Calu3 (cell line): ENCODE measurements at regions not wholly inside any gene's neighbourhood (a gene's known extent, or its start where the extent isn't known, plus 50 kb on each side); places are given as distances from the start of the nearest gene placed in this dataset.

Experiments
- BruUV-seq: library from RNA; stranded (reverse); fragments of 400-500 nt; replicated peaks from 2 replicates; lab custom pipeline; 2021; lab: Mats Ljungman, UMichigan
- CTCF ChIA-PET: fragments of 300-600 bp; sonication (Branson Sonifier 250); formaldehyde crosslinking; loops from one replicate; lab custom pipeline; 2022; ENCODE audit warnings: antibody characterized with exemption; lab: Charles Lee
- DNase-seq: peaks from one replicate; pipeline ENCODE4 v3.0.0; 2022
- H3K27ac Mint-ChIP-seq: one replicate; pipeline ENCODE4 v1.8.0; 2022; ENCODE audit warnings: mixed read lengths; ENCODE audit not compliant: unreplicated experiment
- H3K27me3 Mint-ChIP-seq: one replicate; pipeline ENCODE4 v1.8.0; 2022; ENCODE audit warnings: mixed read lengths; ENCODE audit not compliant: unreplicated experiment
- H3K36me3 Mint-ChIP-seq: one replicate; pipeline ENCODE4 v1.8.0; 2022; ENCODE audit warnings: mild to moderate bottlenecking, moderate library complexity, mixed read lengths; ENCODE audit not compliant: insufficient read depth, unreplicated experiment
- H3K4me1 Mint-ChIP-seq: one replicate; pipeline ENCODE4 v1.8.0; 2022; ENCODE audit warnings: mild to moderate bottlenecking, low read depth, mixed read lengths; ENCODE audit not compliant: unreplicated experiment
- H3K4me3 Mint-ChIP-seq: one replicate; pipeline ENCODE4 v1.8.0; 2022; ENCODE audit warnings: mild to moderate bottlenecking, low read depth, moderate library complexity, mixed read lengths; ENCODE audit not compliant: unreplicated experiment
- H3K9me3 Mint-ChIP-seq: one replicate; pipeline ENCODE4 v1.8.0; 2022; ENCODE audit warnings: low read depth, mixed read lengths; ENCODE audit not compliant: unreplicated experiment
- CTCF ChIP-seq: fragments of 200-600 bp; IDR thresholded peaks from one replicate; pipeline ENCODE4 v1.8.0; 2022; ENCODE audit warnings: antibody characterized with exemption; ENCODE audit not compliant: unreplicated experiment
- intact Hi-C: fragments of 100-400 bp; cut with micrococcal nuclease; formaldehyde crosslinking; loops from one replicate; pipeline ENCODE4 v1.10.0; 2022; ENCODE audit not compliant: unreplicated experiment

GRCh38 chr2:122003196-122003940 lies 247.9 kb downstream of the TSN start:
- no peak for DNase-seq
- H3K4me3 Mint-ChIP-seq, result no peak overlapping the region
- CTCF ChIA-PET, result no interaction called here
- no peak for TF ChIP-seq CTCF
- no peaks in the 10 kb centered on the region for H3K36me3 Mint-ChIP-seq
- no peaks in the 10 kb centered on the region for H3K4me1 Mint-ChIP-seq
- no TSS peak for BruUV-seq
- intact Hi-C loops, result no loop called here
- H3K27ac Mint-ChIP-seq, result no peak overlapping the region
- peaks cover 60% of the 10 kb centered on the region for H3K27me3 Mint-ChIP-seq
- H3K9me3 Mint-ChIP-seq, result no peaks in the 10 kb centered on the region

GRCh38 chr2:122007126-122007525 lies 251.7 kb downstream of the TSN start:
- Mint-ChIP-seq H3K27me3 (peaks cover 75% of the 10 kb centered on the region), H3K4me3 (no peak overlapping the region), H3K36me3 (peaks cover 4% of the 10 kb centered on the region), H3K4me1 (no peaks in the 10 kb centered on the region), H3K27ac (no peak overlapping the region), H3K9me3 (no peaks in the 10 kb centered on the region)
- DNase-seq, result no peak
- no peak for TF ChIP-seq CTCF
- BruUV-seq, result no TSS peak
- intact Hi-C loops, result no loop called here
- CTCF ChIA-PET, result interaction anchor here (1.3 kb wide), 1 partner anchor 11 kb away, joined by 3 read pairs; no protein-coding TSS in a partner anchor

GRCh38 chr2:122007577-122007976 lies 252.1 kb downstream of the TSN start:
- BruUV-seq, result no TSS peak
- H3K4me1 Mint-ChIP-seq, result no peaks in the 10 kb centered on the region

GRCh38 chr2:122009561-122009960 lies 254.1 kb downstream of the TSN start:
- Mint-ChIP-seq H3K27me3 (peaks cover 65% of the 10 kb centered on the region), H3K27ac (no peak overlapping the region), H3K9me3 (no peaks in the 10 kb centered on the region), H3K4me1 (no peaks in the 10 kb centered on the region), H3K4me3 (no peak overlapping the region), H3K36me3 (peaks cover 4% of the 10 kb centered on the region)
- BruUV-seq, result no TSS peak
- intact Hi-C loops, result no loop called here
- CTCF ChIA-PET, result interaction anchor here (0.7 kb wide), 1 partner anchor 18 kb away, joined by 5 read pairs; no protein-coding TSS in a partner anchor
- TF ChIP-seq CTCF, result no peak
- no peak for DNase-seq

More at GRCh38 chr2:122007577-122007976, 252.1 kb downstream of the TSN start:
- Mint-ChIP-seq H3K27ac (no peak overlapping the region), H3K27me3 (peaks cover 75% of the 10 kb centered on the region), H3K9me3 (no peaks in the 10 kb centered on the region), H3K36me3 (peaks cover 4% of the 10 kb centered on the region), H3K4me3 (no peak overlapping the region)
- CTCF ChIA-PET, result interaction anchor here (0.7 to 1.3 kb wide), 2 partner anchors 12 to 22 kb away, joined by 3 to 6 read pairs; no protein-coding TSS in a partner anchor
- intact Hi-C loops, result no loop called here
- TF ChIP-seq CTCF, result no peak
- DNase-seq, result no peak
